GM12865 (cell line): ENCODE measurements at regions not wholly inside any gene's neighbourhood (a gene's known extent, or its start where the extent isn't known, plus 50 kb on each side); places are given as distances from the start of the nearest gene placed in this dataset.

Experiments used
- DNase-seq: peaks from one replicate; pipeline ENCODE4 v3.0.0; 2010; ENCODE audit warnings: low read depth
- H3K4me3 ChIP-seq: 2 replicates; pipeline ENCODE4 v1.5.1; 2011; ENCODE audit warnings: mild to moderate bottlenecking, low read depth, low read length, control low read depth
- CTCF ChIP-seq: IDR thresholded peaks from 2 replicates; pipeline ENCODE4 v1.5.1; 2011; ENCODE audit warnings: low read length, control low read depth, low read depth, inconsistent platforms; ENCODE audit not compliant: insufficient read depth; ENCODE audit errors: missing control alignments

- TF ChIP-seq CTCF: no peak
- no peak for DNase-seq
- H3K4me3 ChIP-seq: no peak overlapping the region
Measured at GRCh38 chr3:181432992-181433391, 278.7 kb upstream of the SOX2 start.

GRCh38 chr3:181431748-181432147, 280.0 kb upstream of the SOX2 start:
- no peak for TF ChIP-seq CTCF
- no peak overlapping the region for H3K4me3 ChIP-seq
- DNase-seq: no peak

- DNase-seq: no peak
- TF ChIP-seq CTCF: no peak
- H3K4me3 ChIP-seq: no peak overlapping the region
Measured at GRCh38 chr3:181425074-181425473, 286.7 kb upstream of the SOX2 start.

GRCh38 chr3:181418233-181418632, 293.5 kb upstream of the SOX2 start:
- H3K4me3 ChIP-seq: no peak overlapping the region
- no peak for DNase-seq
- TF ChIP-seq CTCF: no peak

- no peak for TF ChIP-seq CTCF
- no peak for DNase-seq
- no peak overlapping the region for H3K4me3 ChIP-seq
Measured at GRCh38 chr3:181417748-181418147, 294.0 kb upstream of the SOX2 start.

GRCh38 chr3:181410870-181411269, 300.9 kb upstream of the SOX2 start:
- H3K4me3 ChIP-seq: no peak overlapping the region
- no peak for DNase-seq
- no peak for TF ChIP-seq CTCF

GRCh38 chr3:181403876-181404660, 307.7 kb upstream of the SOX2 start:
- DNase-seq: no peak
- TF ChIP-seq CTCF: no peak

More at GRCh38 chr3:181403876-181404660, 307.7 kb upstream of the SOX2 start:
- no peak overlapping the region for H3K4me3 ChIP-seq
